Stimulated activated effector memory CD8-positive, alpha-beta T cell treated with anti-CD3 and anti-CD28 coated beads, Interleukin-12 subunit alpha, Interleukin-12 subunit beta, amount 100 ng/mL, for 72 hours (primary cell): ENCODE measurements at regions not wholly inside any gene's neighbourhood (a gene's known extent, or its start where the extent isn't known, plus 50 kb on each side); places are given as distances from the start of the nearest gene placed in this dataset.

ENCODE experiments used
- ATAC-seq: fragments of 150-1000 bp; cut with Tn5 transposase; 2 replicates; pipeline ENCODE4 v1.10.0; 2021
- DNase-seq, 2 donors: peaks; one replicate each; pipeline ENCODE4 v3.0.0; 2021 to 2022; ENCODE audit warnings: low spot score in 2 of 2
- H3K27ac Mint-ChIP-seq: one replicate; pipeline ENCODE4 v1.8.0; 2022; ENCODE audit warnings: mild to moderate bottlenecking, mixed read lengths
- H3K36me3 Mint-ChIP-seq: one replicate; pipeline ENCODE4 v1.8.0; 2022; ENCODE audit warnings: mild to moderate bottlenecking, mixed read lengths
- H3K4me1 Mint-ChIP-seq: one replicate; pipeline ENCODE4 v1.8.0; 2022; ENCODE audit warnings: mixed read lengths
- H3K4me3 Mint-ChIP-seq: one replicate; pipeline ENCODE4 v1.8.0; 2022; ENCODE audit warnings: mild to moderate bottlenecking, mixed read lengths
- H3K9me3 Mint-ChIP-seq: one replicate; pipeline ENCODE4 v1.8.0; 2022; ENCODE audit warnings: mixed read lengths

- Mint-ChIP-seq H3K36me3 (no peaks in the 10 kb centered on the region), H3K27ac (no peak overlapping the region), H3K9me3 (peaks cover 4% of the 10 kb centered on the region), H3K4me3 (no peak overlapping the region), H3K4me1 (no peaks in the 10 kb centered on the region)
- DNase-seq (no peak), ATAC-seq (no peak)
Observed at GRCh38 chr5:172505845-172506244, 51.5 kb upstream of the SH3PXD2B start.

GRCh38 chr5:172505403-172505759 is 51.1 kb upstream of the SH3PXD2B start:
- no peak for ATAC-seq
- Mint-ChIP-seq H3K27ac (no peak overlapping the region), H3K9me3 (no peaks in the 10 kb centered on the region), H3K4me3 (no peak overlapping the region), H3K36me3 (no peaks in the 10 kb centered on the region), H3K4me1 (no peaks in the 10 kb centered on the region)
- peak in 1 of 2 donors; percentile 33 for DNase-seq

- Mint-ChIP-seq H3K4me1 (no peaks in the 10 kb centered on the region), H3K4me3 (no peak overlapping the region)
- no peak for ATAC-seq
Observed at GRCh38 chr5:172504701-172505402, 50.5 kb upstream of the SH3PXD2B start.

GRCh38 chr5:172503925-172504700 is 49.8 kb upstream of the SH3PXD2B start:
- Mint-ChIP-seq H3K4me1 (no peaks in the 10 kb centered on the region), H3K4me3 (no peak overlapping the region), H3K9me3 (no peaks in the 10 kb centered on the region), H3K27ac (no peak overlapping the region), H3K36me3 (no peaks in the 10 kb centered on the region)
- ATAC-seq: no peak
- peak in 1 of 2 donors; percentile 30 for DNase-seq

More at GRCh38 chr5:172504701-172505402, 50.5 kb upstream of the SH3PXD2B start:
- no peak overlapping the region for H3K27ac Mint-ChIP-seq
- H3K36me3 Mint-ChIP-seq: no peaks in the 10 kb centered on the region
- DNase-seq: peak in 1 of 2 donors; percentile 36
- no peaks in the 10 kb centered on the region for H3K9me3 Mint-ChIP-seq
